Fibroblast of skin of right quadriceps (primary cell): ENCODE measurements at regions not wholly inside any gene's neighbourhood (a gene's known extent, or its start where the extent isn't known, plus 50 kb on each side); places are given as distances from the start of the nearest gene placed in this dataset.
"Not testable (repeated sequence)": the region's sequence is repeated elsewhere in the genome, so short reads cannot be mapped to it uniquely, and the experiment has no call there.

Source experiments
- DNase-seq: peaks from one replicate; pipeline ENCODE4 v3.0.0-alpha.2; 2013

GRCh38 chr10:130930821-130931220 lies 380.7 kb downstream of the TCERG1L start:
- no peak for DNase-seq

- no peak for DNase-seq
Observed at GRCh38 chr10:130931256-130931655, 380.3 kb downstream of the TCERG1L start.

GRCh38 chr10:130932326-130933007 lies 379.1 kb downstream of the TCERG1L start:
- DNase-seq, result no peak

- no peak for DNase-seq
Observed at GRCh38 chr10:130933008-130933390, 378.5 kb downstream of the TCERG1L start.

GRCh38 chr10:130934293-130935127 lies 377.0 kb downstream of the TCERG1L start:
- no peak for DNase-seq

- DNase-seq, result no peak
Observed at GRCh38 chr10:130935128-130935439, 376.4 kb downstream of the TCERG1L start.

GRCh38 chr10:130935897-130936550 lies 375.5 kb downstream of the TCERG1L start:
- no peak for DNase-seq

GRCh38 chr10:130936851-130937250 lies 374.7 kb downstream of the TCERG1L start:
- DNase-seq, result peak; percentile 1

GRCh38 chr10:130938051-130938450 lies 373.5 kb downstream of the TCERG1L start:
- no peak for DNase-seq

GRCh38 chr10:130938891-130939290 lies 372.6 kb downstream of the TCERG1L start:
- not testable (repeated sequence) for DNase-seq

- DNase-seq, result no peak
Observed at GRCh38 chr10:130941886-130942285, 369.6 kb downstream of the TCERG1L start.

GRCh38 chr10:130952086-130952485 lies 359.4 kb downstream of the TCERG1L start:
- no peak for DNase-seq

- DNase-seq, result no peak
Observed at GRCh38 chr10:130954326-130954905, 357.1 kb downstream of the TCERG1L start.

- no peak for DNase-seq
Observed at GRCh38 chr10:130956251-130956650, 355.3 kb downstream of the TCERG1L start.

- no peak for DNase-seq
Observed at GRCh38 chr10:130957423-130957822, 354.1 kb downstream of the TCERG1L start.

GRCh38 chr10:130958003-130958402 lies 353.5 kb downstream of the TCERG1L start:
- no peak for DNase-seq

GRCh38 chr10:130958981-130959751 lies 352.4 kb downstream of the TCERG1L start:
- no peak for DNase-seq

- no peak for DNase-seq
Observed at GRCh38 chr10:130959752-130960195, 351.7 kb downstream of the TCERG1L start.

- no peak for DNase-seq
Observed at GRCh38 chr10:130960531-130960930, 351.0 kb downstream of the TCERG1L start.

- no peak for DNase-seq
Observed at GRCh38 chr10:130961506-130962239, 349.8 kb downstream of the TCERG1L start.

GRCh38 chr10:130962240-130963051 lies 349.1 kb downstream of the TCERG1L start:
- no peak for DNase-seq
